HG02973 (cell line): ENCODE measurements at regions not wholly inside any gene's neighbourhood (a gene's known extent, or its start where the extent isn't known, plus 50 kb on each side); places are given as distances from the start of the nearest gene placed in this dataset.

ENCODE experiments used
- ATAC-seq: cut with Tn5 transposase; IDR thresholded peaks from one replicate; pipeline ENCODE4 v1.9.1; 2021; ENCODE audit warnings: moderate library complexity; ENCODE audit not compliant: unreplicated experiment

DNA sequence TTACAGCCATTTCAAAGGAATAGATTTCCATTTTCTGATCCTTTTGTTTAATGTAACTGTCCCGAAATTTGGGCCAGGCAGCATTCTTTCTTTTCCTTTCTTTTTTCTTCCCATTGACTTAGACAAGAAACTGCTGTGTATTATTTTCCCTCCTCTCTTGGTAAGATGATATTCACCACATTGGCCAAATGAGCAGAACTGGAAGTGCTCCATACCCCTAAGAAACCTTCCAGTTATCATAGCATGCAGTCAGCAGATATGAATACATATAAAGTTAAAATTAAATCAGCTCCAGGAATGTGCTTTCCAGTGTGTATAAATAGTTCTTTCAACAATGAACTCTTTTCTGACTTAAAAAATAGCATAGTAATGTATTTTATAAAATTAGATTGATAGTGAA lies 168.5 kb upstream of the GAS1 start:
- no peak for ATAC-seq

DNA sequence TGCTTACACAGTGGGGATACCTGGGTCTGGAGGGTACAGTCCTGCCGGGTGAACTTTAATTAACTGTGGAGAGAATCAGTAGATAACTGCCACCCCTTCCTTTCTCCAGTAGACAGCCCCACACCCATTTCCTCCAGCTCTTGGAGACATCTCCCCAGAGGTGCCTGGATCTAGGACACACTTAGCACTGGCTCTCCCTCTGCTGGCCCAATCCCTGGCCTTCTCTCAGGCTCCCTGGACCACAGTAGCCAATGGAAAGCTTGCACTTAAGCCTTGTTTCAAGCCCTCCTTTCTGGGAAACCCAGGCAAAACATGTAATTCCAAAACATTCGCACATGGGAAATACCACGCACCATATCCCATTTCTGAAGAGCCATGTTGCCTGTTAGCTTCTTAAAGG lies 169.2 kb upstream of the GAS1 start:
- no peak for ATAC-seq

DNA sequence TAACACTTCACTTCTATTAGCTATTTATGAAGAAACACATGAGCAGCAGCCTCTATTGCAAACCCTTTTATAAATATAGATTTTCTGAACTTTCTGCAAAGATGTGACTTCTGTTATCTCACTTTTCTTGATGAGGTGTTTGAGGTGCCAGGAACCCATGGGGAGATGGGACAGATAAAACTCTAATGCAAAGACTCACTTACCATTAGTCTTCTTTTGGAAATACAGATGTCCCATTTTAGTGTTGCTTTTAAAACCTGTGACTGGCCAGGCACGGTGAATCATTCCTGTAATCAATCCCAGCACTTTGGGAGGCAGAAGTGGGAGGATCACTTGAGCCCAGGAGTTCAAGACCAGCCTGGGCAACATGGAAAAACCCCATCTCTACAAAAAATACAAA lies 171.3 kb upstream of the GAS1 start:
- no peak for ATAC-seq

DNA sequence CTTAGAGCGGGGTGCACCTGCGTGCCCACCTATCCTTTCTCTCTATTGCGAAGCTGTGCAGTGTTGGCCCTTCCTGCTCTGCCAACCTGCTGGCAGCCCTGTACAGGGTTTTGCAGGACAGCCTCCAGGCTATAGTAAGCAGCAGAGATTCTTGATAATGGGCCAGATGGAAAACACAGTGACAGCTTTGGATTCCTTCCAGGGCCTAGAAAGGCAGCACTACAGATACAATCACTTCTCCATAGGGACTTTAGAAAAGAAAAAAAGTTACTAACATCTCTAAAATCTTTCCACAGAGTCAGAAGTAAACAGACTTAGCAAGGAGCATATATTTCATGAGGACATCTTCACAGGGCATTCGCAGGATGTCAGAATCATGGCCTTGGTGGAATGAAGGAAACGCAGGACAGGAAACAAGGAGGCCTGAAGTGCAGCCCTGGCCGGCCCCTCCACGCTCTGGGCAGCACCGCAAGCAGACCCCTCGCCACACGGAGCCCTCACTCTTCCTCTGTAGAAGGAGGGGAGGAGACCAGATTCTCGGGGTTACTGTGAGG lies 172.1 kb upstream of the GAS1 start:
- no peak for ATAC-seq

DNA sequence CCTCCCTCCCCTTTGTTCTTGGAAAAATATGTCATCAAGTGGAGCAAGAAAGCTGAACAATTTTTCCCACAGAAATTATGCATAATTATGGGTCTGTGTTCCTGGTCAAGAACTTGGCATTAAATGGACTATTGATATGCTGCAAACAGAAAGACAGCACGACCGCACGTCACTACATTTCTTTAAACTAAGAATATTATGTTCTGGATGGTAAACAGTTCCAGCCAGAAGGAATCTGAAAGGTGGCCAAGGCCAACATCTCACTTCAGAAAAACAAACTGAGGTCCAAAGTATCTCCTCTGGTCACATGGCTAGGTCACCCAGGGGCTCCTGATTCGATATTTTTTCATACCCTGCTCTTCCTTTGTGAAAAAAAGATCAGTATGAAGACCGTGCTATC lies 173.3 kb upstream of the GAS1 start:
- ATAC-seq, result no peak

DNA sequence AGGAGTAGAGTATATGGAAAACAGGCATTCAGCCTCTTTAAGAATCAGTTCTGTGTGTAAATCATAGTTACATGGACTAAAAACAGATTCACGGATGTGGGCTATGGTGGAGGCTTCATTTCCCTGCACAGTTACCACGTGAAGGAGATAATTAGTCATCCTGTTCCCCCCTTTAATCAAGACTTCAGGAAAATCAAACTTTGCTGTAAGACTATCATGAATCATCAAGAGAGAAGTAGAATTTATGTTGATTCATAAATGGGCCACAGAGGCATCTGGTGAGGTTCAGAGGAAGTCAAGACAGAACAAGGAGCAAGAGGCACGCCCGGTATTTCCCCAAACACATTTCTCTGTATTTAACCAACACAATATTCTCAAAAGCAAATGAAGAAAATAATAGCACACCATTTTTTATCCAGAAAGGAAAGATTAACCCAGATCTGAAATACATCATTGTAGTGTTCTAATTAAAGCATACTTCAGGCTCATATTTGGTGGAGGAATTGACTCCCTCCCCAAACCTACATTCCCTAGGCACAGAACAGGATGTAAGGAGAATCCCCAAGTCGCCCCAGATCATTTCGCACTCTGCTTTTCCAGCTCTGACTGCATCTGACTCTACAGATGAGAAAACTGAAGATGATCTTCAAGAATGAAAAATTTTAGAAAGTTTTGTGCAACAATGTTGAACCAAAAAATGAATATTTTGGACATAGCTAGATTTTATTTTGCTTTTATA lies 175.8 kb upstream of the GAS1 start:
- no peak for ATAC-seq

DNA sequence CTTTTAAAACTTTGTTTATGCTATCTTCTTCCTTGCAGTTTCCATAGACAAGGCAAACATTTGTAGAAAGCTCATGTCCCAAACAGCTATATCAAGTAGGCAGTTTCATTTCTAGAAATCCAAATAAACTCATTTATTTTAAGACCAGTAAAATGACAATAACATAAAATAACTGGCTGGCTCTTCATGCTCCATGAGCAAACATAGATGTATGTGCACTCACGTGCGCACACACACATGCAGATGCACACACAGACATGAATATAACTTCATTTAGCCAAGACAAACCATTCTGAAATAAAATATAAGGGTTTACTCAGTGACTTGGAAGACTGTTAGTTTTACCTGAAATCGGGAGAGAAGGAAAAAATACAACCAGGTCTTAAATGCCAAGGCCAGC lies 176.5 kb upstream of the GAS1 start:
- ATAC-seq, result no peak

DNA sequence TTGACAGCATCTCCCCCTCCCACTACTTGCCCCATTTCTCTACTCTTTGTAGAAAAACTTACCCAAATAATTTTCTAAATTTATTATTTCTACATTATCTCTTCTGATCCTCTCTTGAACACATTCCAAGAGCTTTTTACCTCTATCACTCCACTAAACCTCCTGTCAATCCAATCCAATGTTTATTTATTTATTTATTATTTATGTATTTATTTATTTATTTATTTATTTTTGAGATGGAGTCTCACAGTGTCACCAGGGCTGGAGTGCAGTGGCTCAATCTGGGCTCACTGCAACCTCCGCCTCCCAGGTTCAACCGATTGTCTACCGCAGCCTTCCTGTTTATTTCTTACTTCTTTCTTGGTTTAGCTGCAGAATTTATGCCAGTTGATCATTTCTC lies 178.5 kb upstream of the GAS1 start:
- ATAC-seq, result no peak

DNA sequence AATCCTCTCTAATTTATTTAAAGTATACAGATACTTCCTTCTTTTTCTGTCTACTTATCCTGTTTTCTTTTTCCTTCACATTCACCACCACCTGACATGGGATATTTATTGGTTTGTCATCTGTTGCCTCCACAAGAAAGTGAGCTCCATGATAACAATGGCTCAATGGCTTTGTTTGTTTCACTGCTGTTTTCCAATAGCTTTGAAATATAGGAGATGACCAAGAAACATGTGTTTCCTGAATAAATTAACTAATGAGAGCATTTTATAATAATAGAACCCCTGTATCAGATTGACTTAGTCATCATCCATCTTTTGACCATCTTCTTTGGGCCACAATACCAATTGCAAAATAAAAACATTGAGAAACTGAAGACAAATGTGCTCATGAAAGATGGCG lies 180.2 kb upstream of the GAS1 start:
- ATAC-seq, result no peak

DNA sequence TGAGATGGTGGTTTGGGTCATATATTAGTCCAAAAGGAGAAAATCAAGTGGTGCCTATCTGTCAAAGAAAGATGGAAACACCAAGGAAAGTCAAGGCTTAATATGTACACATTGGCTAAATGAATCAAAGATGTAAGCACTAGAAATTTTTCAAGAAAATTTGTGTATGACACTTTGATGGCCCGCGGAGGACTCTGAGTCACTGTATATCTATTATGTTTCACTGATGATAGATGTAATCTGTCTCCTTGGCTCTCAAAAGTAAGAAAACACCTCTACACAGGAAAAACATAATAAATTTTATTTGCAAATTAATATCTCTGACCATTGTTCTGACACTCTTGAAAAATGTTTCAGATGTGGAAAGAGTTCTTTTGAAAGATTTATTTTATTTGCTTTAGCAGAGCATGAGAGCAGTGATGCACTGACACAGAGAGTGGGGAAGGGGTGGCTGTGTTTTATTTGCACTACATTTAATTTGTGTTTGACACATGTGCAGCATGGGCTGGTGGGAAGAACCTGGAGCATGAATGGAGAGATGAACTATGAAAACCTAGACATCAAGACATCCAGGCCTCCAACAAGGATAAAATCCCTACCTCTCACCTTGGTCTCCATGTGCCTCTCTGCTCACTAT lies 180.8 kb upstream of the GAS1 start:
- ATAC-seq, result no peak

DNA sequence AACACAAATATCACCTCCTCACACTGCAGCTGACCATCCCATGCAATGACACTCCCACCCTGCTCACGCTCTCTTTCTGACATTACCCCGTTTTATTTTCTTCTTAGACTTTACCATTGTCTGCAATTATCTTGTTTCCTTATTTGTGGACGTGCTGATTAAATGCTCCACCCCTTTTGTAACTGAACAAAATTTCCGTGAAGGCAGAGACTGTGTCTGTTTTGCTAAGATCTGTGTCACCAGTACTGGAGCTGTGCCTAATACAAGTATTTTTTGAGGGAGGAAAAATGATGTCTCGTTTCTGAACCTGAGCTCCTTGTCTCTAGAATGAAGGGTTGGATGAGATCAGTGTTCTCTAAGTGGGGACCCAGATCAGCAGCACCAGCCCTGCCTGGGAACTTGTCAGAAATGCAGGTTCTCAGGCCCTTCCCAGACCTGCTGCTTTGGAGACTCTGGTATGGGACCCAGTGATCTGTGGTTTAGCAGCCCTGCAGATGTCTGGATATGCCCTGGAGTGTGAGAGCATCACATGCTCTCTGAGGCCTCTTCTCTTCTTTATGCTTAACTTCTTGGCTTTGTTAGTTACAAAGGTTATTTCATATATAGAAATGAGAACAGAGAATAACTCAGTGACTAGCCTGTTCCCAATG lies 181.7 kb upstream of the GAS1 start:
- ATAC-seq, result no peak

DNA sequence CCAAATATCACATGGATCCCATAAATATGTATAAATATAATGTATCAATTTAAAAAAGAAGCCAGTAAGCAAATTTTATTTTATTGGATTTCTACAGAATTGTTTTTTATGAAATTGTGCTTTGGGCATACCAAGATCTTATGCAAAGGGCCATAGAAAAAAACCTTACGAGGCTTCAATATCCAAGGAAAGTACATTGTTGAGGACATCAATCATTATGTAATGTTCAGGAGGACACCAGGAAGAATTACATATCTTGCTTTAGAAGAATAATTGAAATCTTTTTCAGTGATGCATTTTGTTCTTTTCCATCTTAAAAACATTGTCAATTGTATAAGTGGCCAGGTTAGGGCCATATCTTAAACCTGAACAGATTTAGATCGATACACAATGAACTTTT lies 187.8 kb upstream of the GAS1 start:
- ATAC-seq, result no peak

DNA sequence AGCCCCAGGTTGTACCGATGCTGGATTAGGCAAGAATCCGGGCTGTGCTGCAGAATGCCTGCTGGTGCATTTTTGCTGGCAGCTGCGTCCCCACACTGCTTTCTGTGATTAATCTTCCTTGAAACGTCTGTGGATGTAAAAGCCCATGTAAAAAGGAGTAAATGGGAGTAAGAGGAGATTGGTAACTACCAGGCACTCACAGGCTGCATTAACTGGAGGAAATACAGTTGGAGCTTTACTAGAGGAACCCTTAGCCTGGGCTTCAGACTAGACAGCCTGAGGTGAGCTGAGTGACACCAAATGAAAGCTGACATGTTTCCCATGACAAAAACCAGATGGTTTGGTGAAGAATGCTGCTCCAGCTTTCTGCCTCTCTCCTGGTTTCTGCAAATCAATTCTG lies 190.4 kb upstream of the GAS1 start:
- no peak for ATAC-seq

DNA sequence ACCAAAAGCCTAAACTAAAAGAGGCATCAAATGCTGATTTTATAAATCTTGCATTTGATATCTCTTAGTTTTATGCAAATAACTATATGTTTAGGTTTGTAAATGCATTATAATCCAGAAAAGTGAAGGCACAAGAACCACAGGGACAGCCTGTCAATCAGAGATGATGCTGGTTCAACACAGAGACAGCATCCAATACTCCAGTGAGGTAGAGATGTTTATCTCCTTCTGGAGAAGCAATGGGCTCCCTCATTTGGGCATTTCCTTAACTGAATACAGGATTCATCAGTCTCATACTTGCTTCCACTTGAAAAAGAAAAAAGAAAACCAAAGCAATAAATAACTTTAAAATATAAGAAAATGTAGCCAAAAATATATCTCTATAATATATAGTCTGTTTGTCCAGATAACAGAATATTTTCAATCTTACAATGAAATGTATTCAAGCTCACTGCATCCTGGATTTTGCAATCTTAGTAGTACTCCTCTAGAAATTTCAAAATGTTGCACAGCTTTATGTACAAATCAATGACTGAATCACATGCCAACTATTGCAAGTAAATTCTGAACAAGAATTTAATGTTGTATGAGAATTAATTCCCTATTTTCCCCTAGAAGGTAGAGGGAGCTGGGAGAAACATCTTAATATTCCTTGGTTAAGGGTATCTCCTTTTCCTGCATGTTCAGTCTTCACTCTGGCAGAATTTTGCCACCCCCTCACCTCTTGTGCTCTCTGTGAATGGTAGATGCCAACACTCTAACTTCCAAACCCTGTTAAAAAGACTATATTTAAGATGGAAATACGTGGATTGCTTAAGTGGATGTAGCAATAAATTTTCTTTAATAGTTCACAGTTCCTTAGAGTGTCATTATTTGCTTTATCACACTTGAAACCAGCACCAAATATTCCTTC lies 191.1 kb upstream of the GAS1 start:
- no peak for ATAC-seq

DNA sequence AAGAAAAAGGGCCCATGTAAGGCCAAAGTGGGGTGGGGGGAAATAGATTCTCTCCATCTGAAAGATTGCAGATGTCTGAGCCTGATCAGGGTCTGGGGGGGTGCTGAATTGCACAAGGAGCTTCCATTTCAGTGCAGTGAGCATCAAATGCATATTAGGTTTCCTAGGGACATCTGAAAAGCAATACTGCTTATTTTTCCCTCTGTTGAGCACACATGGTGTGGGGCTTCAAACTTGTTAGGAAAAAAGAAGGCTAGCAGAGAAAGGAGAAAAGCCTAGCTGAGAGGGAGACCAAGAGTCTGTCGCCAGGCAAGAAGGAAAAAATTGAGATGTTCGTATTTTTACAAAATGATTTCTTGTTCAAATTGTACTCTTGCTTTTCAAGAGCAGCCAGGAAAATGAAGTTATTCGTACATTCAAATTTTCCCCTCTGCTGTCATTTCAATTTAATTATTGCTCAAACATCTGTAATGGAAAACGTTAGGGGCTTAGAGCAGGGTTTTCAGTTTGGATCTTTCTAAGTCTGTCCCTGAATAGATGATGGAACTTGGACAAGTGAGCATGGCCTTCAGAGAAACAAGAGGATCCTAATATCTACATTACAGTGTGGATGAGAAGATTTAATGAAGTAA lies 191.9 kb upstream of the GAS1 start:
- no peak for ATAC-seq

DNA sequence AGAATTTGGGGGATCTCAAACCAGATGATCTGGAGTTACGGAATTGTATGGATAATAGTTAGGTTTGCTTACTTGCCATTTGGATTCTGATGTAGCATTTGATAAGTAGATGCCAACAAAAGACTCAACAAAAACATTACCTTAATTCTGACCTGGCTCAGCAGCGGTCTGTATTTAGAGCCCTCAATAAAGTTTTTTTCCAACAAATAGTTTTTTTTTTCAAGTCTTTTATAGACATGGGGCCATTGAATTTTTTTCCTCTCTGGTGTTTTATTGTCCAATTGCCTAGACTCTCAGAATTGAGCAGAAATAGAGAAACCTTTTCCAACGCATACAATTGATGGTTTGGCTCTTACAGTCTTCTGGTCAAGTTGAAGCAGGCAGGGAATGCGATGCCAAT lies 192.8 kb upstream of the GAS1 start:
- no peak for ATAC-seq

DNA sequence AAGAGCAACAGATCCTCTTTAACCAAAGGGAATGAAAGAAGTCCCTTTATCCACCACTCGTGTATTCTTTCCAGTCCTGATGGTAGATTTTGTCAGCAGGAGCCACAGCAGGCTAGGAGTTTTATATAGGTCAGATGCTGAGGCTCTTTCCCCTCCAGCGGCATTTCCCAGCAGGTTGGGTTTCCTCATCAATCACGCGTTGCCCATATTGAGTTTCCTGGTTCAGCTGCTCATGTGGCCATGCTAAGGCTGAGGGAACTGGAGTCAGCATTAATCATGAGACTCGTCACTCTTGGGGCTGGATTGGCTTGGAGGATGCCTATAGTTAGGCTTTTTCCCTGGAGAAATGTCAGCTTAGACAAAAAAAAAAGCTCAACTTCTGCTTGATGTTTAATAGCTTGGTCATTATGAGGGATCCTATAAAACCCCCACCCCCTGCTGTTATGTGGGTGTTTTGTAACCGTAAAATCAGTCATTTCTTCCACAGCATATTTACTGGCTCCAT lies 193.4 kb upstream of the GAS1 start:
- ATAC-seq, result no peak

DNA sequence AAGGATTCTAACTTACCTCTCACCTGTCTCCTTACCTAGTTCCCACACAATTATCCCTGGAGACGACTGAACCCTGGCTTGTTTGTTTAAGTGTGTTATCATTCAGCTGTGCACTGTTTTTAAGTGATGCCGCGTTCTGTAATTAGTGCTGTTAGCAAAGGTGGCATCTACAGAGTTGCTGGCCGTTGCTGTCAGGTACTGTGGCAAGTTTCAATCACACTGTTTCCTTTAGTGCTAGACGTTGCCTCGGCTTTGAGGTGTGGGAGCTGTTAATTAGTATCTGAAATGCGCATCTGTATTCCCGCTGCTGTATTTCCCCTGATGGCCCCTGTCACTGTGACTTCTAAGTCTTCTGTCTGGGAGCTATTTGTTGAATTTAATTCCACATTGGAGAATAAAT lies 193.8 kb upstream of the GAS1 start:
- no peak for ATAC-seq

DNA sequence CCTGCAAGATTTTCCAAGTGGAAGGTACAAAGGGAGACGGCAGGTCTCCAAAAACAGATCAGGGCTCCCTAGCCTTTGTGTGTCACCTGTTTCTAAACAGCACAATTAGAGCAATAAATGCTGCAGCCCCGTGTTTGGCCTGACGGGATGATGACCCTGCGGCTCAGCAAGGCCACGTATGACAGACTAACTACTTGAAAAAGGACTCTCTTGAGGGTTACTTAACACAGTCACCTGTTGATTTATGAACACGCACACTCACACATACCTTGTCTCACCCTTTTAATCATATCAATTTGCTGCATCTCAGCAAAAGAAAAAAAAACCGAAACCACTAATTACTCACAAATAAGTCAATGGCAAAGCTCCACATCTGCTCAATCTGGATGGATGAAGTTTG lies 199.6 kb upstream of the GAS1 start:
- no peak for ATAC-seq

DNA sequence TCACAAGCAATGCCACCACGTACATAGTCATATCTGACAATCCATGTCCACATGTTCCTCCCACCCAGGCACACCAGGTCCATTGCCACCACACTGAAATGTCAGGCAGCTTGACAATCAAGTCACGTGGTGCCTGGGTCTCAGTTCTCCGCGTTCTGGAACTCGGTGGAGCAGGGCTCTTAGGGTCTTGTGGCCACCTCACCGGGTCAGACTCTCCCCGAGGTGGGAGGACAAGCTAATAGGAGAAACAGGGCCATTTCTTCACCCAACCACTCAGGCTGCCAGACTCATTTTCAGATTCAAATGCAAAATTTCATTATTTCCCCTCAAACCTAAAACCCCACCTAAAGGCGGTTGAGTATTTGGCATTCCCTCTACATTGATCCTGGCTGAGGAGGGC lies 200.5 kb upstream of the GAS1 start:
- ATAC-seq, result no peak
